Spleen (tissue), 7 donors: ENCODE measurements at regions not wholly inside any gene's neighbourhood (a gene's known extent, or its start where the extent isn't known, plus 50 kb on each side); places are given as distances from the start of the nearest gene placed in this dataset.

Experiments
- POLR2A ChIP-seq, 3 donors: fragments of 450-650 bp; IDR thresholded peaks; one replicate each; pipeline ENCODE4 v1.5.1; 2017; ENCODE audit warnings: antibody characterized with exemption in 3 of 3, mild to moderate bottlenecking in 1 of 3
- TF ChIP-seq, protein P1 (sequence below), 11 experiments: fragments of 200-600 bp in 7 of 11; fragments of 450-650 bp in 4 of 11; sonication (generic) in 4 of 11; IDR thresholded peaks in 8 of 11; conservative IDR thresholded peaks in 3 of 11; 1 replicate in 7 of 11; 2 replicates in 4 of 11; pipeline versions ENCODE4 v1.4.0 to v1.8.0; 2016 to 2021; ENCODE audit warnings: antibody characterized with exemption in 11 of 11, inconsistent platforms in 4 of 11, mild to moderate bottlenecking in 1 of 11
- donor health status: DM: no; HTN: no; CAD: no; lungs with moderate emphysema.
- donor health status: DM: no; HTN: no; CAD: no.
- donor health status: DM: no; HTN: no; CAD: no.

- TF ChIP-seq, protein P1, sequence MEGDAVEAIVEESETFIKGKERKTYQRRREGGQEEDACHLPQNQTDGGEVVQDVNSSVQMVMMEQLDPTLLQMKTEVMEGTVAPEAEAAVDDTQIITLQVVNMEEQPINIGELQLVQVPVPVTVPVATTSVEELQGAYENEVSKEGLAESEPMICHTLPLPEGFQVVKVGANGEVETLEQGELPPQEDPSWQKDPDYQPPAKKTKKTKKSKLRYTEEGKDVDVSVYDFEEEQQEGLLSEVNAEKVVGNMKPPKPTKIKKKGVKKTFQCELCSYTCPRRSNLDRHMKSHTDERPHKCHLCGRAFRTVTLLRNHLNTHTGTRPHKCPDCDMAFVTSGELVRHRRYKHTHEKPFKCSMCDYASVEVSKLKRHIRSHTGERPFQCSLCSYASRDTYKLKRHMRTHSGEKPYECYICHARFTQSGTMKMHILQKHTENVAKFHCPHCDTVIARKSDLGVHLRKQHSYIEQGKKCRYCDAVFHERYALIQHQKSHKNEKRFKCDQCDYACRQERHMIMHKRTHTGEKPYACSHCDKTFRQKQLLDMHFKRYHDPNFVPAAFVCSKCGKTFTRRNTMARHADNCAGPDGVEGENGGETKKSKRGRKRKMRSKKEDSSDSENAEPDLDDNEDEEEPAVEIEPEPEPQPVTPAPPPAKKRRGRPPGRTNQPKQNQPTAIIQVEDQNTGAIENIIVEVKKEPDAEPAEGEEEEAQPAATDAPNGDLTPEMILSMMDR (IDR thresholded peaks at IDR 0.05 in 8 of 11, conservative IDR thresholded peaks at IDR 0.05 in 3 of 11), result no peak
- TF ChIP-seq POLR2A (IDR thresholded peaks at IDR 0.05), result no peak
Observed at GRCh38 chr4:64807821-64808220, 398.6 kb upstream of the TECRL start.
